HEK293 (cell line): ENCODE measurements at regions not wholly inside any gene's neighbourhood (a gene's known extent, or its start where the extent isn't known, plus 50 kb on each side); places are given as distances from the start of the nearest gene placed in this dataset.

ENCODE experiments used
- CTCF ChIA-PET: fragments of 350-600 bp; formaldehyde crosslinking; extraction: SDS; loops from one replicate; lab custom pipeline; 2021; ENCODE audit warnings: antibody characterized with exemption; lab: Yijun Ruan, JAX
- POLR2A ChIA-PET: fragments of 300-600 bp; formaldehyde crosslinking; extraction: SDS; loops from one replicate; lab custom pipeline; 2020; ENCODE audit warnings: antibody characterized with exemption, inconsistent platforms; lab: Yijun Ruan, JAX
- H3K27ac ChIP-seq: fragments of 200-500 bp; sonication (Bioruptor generic); 2 replicates; pipeline ENCODE4 v1.5.1; 2014; ENCODE audit warnings: low read depth, low read length, control low read depth, inconsistent platforms; ENCODE audit errors: extremely low read depth
- H3K36me3 ChIP-seq, 2 experiments: fragments of 200-500 bp in 1 of 2; sonication (Bioruptor generic) in 1 of 2; 1 replicate in 1 of 2; 2 replicates in 1 of 2; pipeline ENCODE4 v1.5.1; 2014 to 2017; ENCODE audit warnings: inconsistent platforms in 2 of 2, low read length in 2 of 2; ENCODE audit not compliant: control insufficient read depth in 2 of 2, insufficient read depth in 1 of 2
- H3K4me1 ChIP-seq: fragments of 200-500 bp; sonication (Bioruptor generic); 2 replicates; pipeline ENCODE4 v1.5.1; 2014; ENCODE audit warnings: mild to moderate bottlenecking, low read length, inconsistent platforms; ENCODE audit not compliant: control insufficient read depth, insufficient read depth
- H3K4me3 ChIP-seq: 2 replicates; pipeline ENCODE4 v1.5.1; 2011; ENCODE audit warnings: low read depth, mild to moderate bottlenecking, control low read depth, low read length, moderate library complexity
- H3K9me3 ChIP-seq: fragments of 200-500 bp; sonication (Bioruptor generic); 2 replicates; pipeline ENCODE4 v1.5.1; 2014; ENCODE audit warnings: low read depth, low read length, inconsistent platforms; ENCODE audit not compliant: control insufficient read depth, insufficient read depth
- GFI1B ChIP-seq: fragments of 450-650 bp; formaldehyde crosslinking; IDR thresholded peaks from 2 replicates; pipeline ENCODE4 v1.5.1; 2016; ENCODE audit warnings: missing biosample characterization, missing genetic modification characterization
- HOXD13 ChIP-seq: sonication (generic); formaldehyde crosslinking; IDR thresholded peaks from 2 replicates; pipeline ENCODE4 v1.8.0; 2022; ENCODE audit warnings: missing genetic modification reagents, borderline replicate concordance
- MYNN ChIP-seq: fragments of 450-650 bp; formaldehyde crosslinking; IDR thresholded peaks from 2 replicates; pipeline ENCODE4 v1.5.1; 2016; ENCODE audit warnings: missing biosample characterization, missing genetic modification characterization, borderline replicate concordance
- PRDM1 ChIP-seq: fragments of 450-650 bp; formaldehyde crosslinking; IDR thresholded peaks from 2 replicates; pipeline ENCODE4; 2016; ENCODE audit warnings: missing biosample characterization, missing genetic modification characterization
- ZBTB17 ChIP-seq: fragments of 450-650 bp; formaldehyde crosslinking; IDR thresholded peaks from 2 replicates; pipeline ENCODE4 v1.5.1; 2016; ENCODE audit warnings: missing biosample characterization, missing genetic modification characterization
- ZFP41 ChIP-seq: fragments of 450-650 bp; formaldehyde crosslinking; IDR thresholded peaks from 2 replicates; pipeline ENCODE4 v1.5.1; 2016; ENCODE audit warnings: missing biosample characterization, missing genetic modification characterization, borderline replicate concordance
- ZNF146 ChIP-seq: fragments of 450-650 bp; formaldehyde crosslinking; IDR thresholded peaks from 2 replicates; pipeline ENCODE4 v1.5.1; 2016; ENCODE audit warnings: missing biosample characterization, missing genetic modification characterization
- ZNF174 ChIP-seq: fragments of 450-650 bp; formaldehyde crosslinking; IDR thresholded peaks from 2 replicates; pipeline ENCODE4 v1.5.0; 2017; ENCODE audit warnings: missing biosample characterization, mild to moderate bottlenecking, missing genetic modification characterization
- ZNF211 ChIP-seq: fragments of 450-650 bp; formaldehyde crosslinking; IDR thresholded peaks from 2 replicates; pipeline ENCODE4 v1.5.1; 2016; ENCODE audit warnings: low read depth, missing biosample characterization, missing genetic modification characterization
- ZNF341 ChIP-seq: fragments of 450-650 bp; formaldehyde crosslinking; IDR thresholded peaks from 2 replicates; pipeline ENCODE4; 2016; ENCODE audit warnings: low read depth, missing biosample characterization, missing genetic modification characterization
- ZNF354C ChIP-seq: fragments of 450-650 bp; formaldehyde crosslinking; IDR thresholded peaks from 2 replicates; pipeline ENCODE4 v1.5.1; 2016; ENCODE audit warnings: missing biosample characterization, missing genetic modification characterization, low read depth, borderline replicate concordance
- ZNF37A ChIP-seq: fragments of 450-650 bp; IDR thresholded peaks from 2 replicates; pipeline ENCODE4 v1.5.1; 2018; ENCODE audit warnings: missing biosample characterization, missing genetic modification characterization
- ZNF391 ChIP-seq: fragments of 450-650 bp; formaldehyde crosslinking; IDR thresholded peaks from 2 replicates; pipeline ENCODE4 v1.5.1; 2016; ENCODE audit warnings: low read depth, missing biosample characterization, missing genetic modification characterization, borderline replicate concordance
- ZNF404 ChIP-seq: fragments of 450-650 bp; formaldehyde crosslinking; IDR thresholded peaks from 2 replicates; pipeline ENCODE4 v1.5.1; 2017; ENCODE audit warnings: missing biosample characterization, missing genetic modification characterization
- ZNF596 ChIP-seq: fragments of 450-650 bp; IDR thresholded peaks from 2 replicates; pipeline ENCODE4 v1.5.0; 2018; ENCODE audit warnings: missing biosample characterization, mild to moderate bottlenecking, missing genetic modification characterization, moderate library complexity
- ZNF623 ChIP-seq: fragments of 450-650 bp; formaldehyde crosslinking; IDR thresholded peaks from 2 replicates; pipeline ENCODE4 v1.5.1; 2016; ENCODE audit warnings: missing biosample characterization, missing genetic modification characterization
- ZNF670 ChIP-seq: fragments of 450-650 bp; formaldehyde crosslinking; IDR thresholded peaks from 2 replicates; pipeline ENCODE4 v1.5.1; 2016; ENCODE audit warnings: missing biosample characterization, missing genetic modification characterization, low read depth
- ZNF707 ChIP-seq: fragments of 450-650 bp; formaldehyde crosslinking; IDR thresholded peaks from 2 replicates; pipeline ENCODE4 v1.5.1; 2016; ENCODE audit warnings: missing biosample characterization, missing genetic modification characterization
- ZNF76 ChIP-seq: fragments of 450-650 bp; formaldehyde crosslinking; IDR thresholded peaks from 2 replicates; pipeline ENCODE4; 2016; ENCODE audit warnings: low read depth, missing biosample characterization, missing genetic modification characterization, borderline replicate concordance
- ZNF777 ChIP-seq: fragments of 450-650 bp; formaldehyde crosslinking; IDR thresholded peaks from 2 replicates; pipeline ENCODE4 v1.5.1; 2017; ENCODE audit warnings: missing biosample characterization, missing genetic modification characterization, borderline replicate concordance
- TF ChIP-seq, protein P1 (sequence below): fragments of 450-650 bp; formaldehyde crosslinking; IDR thresholded peaks from 2 replicates; pipeline ENCODE4 v1.5.1; 2016; ENCODE audit warnings: missing biosample characterization, missing genetic modification characterization
- TF ChIP-seq, protein P2 (sequence below): fragments of 450-650 bp; formaldehyde crosslinking; IDR thresholded peaks from 2 replicates; pipeline ENCODE4 v1.5.1; 2016; ENCODE audit warnings: missing biosample characterization, missing genetic modification characterization
- TF ChIP-seq, protein P3 (sequence below): fragments of 450-650 bp; formaldehyde crosslinking; IDR thresholded peaks from 2 replicates; pipeline ENCODE4; 2016; ENCODE audit warnings: missing biosample characterization, missing genetic modification characterization
- TF ChIP-seq, protein P4 (sequence below): fragments of 450-650 bp; formaldehyde crosslinking; IDR thresholded peaks from 2 replicates; pipeline ENCODE4 v1.5.1; 2016; ENCODE audit warnings: missing biosample characterization, missing genetic modification characterization, borderline replicate concordance
- TF ChIP-seq, protein P5 (sequence below): fragments of 450-650 bp; formaldehyde crosslinking; IDR thresholded peaks from 2 replicates; pipeline ENCODE4 v1.5.1; 2016; ENCODE audit warnings: missing biosample characterization, missing genetic modification characterization

DNA sequence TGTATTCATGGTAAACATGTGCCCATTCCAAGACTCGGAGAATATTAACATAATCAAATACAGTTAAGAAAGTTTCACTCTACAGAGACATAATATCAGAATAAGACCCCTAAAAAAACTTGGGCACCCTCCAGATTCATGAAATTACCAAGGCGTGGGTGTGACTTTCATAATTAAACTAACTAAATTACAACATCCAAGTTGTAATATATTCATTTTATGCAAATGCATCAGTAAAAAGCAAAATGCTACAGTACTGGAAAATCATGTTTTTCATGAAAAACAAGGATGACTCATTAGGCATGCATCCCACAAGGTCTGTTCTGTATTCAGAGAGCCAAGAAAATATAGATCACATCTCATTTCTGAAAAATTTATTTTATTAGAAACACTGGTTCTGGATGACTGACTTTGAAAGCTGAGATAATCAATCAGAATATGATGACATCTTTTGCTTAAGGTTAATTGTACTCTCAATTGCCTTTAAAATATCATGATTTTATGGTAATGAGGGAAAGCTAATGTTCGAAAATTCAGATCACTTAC, 248.8 kb upstream of the SMIM30 start:
- no peak overlapping the region for H3K4me3 ChIP-seq
- TF ChIP-seq ZNF623: no peak
- TF ChIP-seq, protein P1, sequence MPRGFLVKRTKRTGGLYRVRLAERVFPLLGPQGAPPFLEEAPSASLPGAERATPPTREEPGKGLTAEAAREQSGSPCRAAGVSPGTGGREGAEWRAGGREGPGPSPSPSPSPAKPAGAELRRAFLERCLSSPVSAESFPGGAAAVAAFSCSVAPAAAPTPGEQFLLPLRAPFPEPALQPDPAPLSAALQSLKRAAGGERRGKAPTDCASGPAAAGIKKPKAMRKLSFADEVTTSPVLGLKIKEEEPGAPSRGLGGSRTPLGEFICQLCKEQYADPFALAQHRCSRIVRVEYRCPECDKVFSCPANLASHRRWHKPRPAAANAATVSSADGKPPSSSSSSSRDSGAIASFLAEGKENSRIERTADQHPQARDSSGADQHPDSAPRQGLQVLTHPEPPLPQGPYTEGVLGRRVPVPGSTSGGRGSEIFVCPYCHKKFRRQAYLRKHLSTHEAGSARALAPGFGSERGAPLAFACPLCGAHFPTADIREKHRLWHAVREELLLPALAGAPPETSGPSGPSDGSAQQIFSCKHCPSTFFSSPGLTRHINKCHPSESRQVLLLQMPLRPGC (tag by site-specific recombination): no peak
- no peak for TF ChIP-seq ZNF174 (tag by site-specific recombination)
- no peak for TF ChIP-seq ZNF670 (tag by site-specific recombination)
- TF ChIP-seq ZBTB17: no peak
- TF ChIP-seq, protein P2, sequence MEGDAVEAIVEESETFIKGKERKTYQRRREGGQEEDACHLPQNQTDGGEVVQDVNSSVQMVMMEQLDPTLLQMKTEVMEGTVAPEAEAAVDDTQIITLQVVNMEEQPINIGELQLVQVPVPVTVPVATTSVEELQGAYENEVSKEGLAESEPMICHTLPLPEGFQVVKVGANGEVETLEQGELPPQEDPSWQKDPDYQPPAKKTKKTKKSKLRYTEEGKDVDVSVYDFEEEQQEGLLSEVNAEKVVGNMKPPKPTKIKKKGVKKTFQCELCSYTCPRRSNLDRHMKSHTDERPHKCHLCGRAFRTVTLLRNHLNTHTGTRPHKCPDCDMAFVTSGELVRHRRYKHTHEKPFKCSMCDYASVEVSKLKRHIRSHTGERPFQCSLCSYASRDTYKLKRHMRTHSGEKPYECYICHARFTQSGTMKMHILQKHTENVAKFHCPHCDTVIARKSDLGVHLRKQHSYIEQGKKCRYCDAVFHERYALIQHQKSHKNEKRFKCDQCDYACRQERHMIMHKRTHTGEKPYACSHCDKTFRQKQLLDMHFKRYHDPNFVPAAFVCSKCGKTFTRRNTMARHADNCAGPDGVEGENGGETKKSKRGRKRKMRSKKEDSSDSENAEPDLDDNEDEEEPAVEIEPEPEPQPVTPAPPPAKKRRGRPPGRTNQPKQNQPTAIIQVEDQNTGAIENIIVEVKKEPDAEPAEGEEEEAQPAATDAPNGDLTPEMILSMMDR (tag by site-specific recombination): no peak
- TF ChIP-seq ZNF211 (tag by site-specific recombination): no peak
- no peak for TF ChIP-seq ZNF707
- TF ChIP-seq HOXD13 (CRISPR knock-in tag): no peak
- TF ChIP-seq PRDM1: no peak
- no peak for TF ChIP-seq GFI1B (tag by site-specific recombination)
- TF ChIP-seq ZNF76 (tag by site-specific recombination): no peak
- TF ChIP-seq, all 188 proteins: peak for 0
- Histone ChIP-seq H3K36me3 (no peaks in the 10 kb centered on the region), H3K27ac (no peak overlapping the region), H3K4me1 (no peaks in the 10 kb centered on the region), H3K9me3 (no peaks in the 10 kb centered on the region)
- ChIA-PET POLR2A (no interaction called here), CTCF (interaction anchor here (0.6 kb wide), 1 partner anchor 17 kb away, joined by 3 read pairs; no protein-coding TSS in a partner anchor)

DNA sequence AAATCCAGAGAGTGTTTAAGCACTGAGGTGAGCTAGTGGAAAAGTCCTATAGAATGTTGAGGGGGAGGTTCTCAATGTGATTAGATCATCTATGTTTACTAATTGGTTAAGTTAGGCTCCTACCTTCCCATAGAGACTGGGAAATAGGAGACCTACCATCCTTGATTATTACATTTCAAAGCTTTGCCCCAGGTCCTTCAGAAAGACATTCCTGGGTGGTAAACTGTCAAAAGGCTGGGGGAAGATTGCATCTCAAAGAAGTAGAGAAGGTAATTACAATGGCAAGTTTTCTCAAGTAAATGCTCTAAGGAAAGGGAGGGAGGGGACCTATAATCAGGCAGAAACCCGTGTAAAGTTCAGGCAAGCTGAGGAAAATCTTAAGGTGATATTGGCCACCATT, 247.8 kb upstream of the SMIM30 start:
- POLR2A ChIA-PET: no interaction called here
- Histone ChIP-seq H3K36me3 (no peaks in the 10 kb centered on the region), H3K9me3 (no peaks in the 10 kb centered on the region), H3K4me1 (no peaks in the 10 kb centered on the region), H3K4me3 (no peak overlapping the region), H3K27ac (no peak overlapping the region)
- CTCF ChIA-PET: no interaction called here
- TF ChIP-seq ZNF146: no peak
- TF ChIP-seq, protein P3, sequence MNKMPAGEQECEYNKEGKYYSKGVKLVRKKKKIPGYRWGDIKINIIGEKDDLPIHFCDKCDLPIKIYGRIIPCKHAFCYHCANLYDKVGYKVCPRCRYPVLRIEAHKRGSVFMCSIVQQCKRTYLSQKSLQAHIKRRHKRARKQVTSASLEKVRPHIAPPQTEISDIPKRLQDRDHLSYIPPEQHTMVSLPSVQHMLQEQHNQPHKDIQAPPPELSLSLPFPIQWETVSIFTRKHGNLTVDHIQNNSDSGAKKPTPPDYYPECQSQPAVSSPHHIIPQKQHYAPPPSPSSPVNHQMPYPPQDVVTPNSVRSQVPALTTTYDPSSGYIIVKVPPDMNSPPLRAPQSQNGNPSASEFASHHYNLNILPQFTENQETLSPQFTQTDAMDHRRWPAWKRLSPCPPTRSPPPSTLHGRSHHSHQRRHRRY (tag by site-specific recombination): no peak
- TF ChIP-seq, protein P4, sequence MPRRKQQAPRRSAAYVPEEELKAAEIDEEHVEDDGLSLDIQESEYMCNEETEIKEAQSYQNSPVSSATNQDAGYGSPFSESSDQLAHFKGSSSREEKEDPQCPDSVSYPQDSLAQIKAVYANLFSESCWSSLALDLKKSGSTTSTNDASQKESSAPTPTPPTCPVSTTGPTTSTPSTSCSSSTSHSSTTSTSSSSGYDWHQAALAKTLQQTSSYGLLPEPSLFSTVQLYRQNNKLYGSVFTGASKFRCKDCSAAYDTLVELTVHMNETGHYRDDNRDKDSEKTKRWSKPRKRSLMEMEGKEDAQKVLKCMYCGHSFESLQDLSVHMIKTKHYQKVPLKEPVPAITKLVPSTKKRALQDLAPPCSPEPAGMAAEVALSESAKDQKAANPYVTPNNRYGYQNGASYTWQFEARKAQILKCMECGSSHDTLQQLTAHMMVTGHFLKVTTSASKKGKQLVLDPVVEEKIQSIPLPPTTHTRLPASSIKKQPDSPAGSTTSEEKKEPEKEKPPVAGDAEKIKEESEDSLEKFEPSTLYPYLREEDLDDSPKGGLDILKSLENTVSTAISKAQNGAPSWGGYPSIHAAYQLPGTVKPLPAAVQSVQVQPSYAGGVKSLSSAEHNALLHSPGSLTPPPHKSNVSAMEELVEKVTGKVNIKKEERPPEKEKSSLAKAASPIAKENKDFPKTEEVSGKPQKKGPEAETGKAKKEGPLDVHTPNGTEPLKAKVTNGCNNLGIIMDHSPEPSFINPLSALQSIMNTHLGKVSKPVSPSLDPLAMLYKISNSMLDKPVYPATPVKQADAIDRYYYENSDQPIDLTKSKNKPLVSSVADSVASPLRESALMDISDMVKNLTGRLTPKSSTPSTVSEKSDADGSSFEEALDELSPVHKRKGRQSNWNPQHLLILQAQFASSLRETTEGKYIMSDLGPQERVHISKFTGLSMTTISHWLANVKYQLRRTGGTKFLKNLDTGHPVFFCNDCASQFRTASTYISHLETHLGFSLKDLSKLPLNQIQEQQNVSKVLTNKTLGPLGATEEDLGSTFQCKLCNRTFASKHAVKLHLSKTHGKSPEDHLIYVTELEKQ (tag by site-specific recombination): no peak
- TF ChIP-seq ZNF777 (tag by site-specific recombination): no peak
- TF ChIP-seq, protein P5, sequence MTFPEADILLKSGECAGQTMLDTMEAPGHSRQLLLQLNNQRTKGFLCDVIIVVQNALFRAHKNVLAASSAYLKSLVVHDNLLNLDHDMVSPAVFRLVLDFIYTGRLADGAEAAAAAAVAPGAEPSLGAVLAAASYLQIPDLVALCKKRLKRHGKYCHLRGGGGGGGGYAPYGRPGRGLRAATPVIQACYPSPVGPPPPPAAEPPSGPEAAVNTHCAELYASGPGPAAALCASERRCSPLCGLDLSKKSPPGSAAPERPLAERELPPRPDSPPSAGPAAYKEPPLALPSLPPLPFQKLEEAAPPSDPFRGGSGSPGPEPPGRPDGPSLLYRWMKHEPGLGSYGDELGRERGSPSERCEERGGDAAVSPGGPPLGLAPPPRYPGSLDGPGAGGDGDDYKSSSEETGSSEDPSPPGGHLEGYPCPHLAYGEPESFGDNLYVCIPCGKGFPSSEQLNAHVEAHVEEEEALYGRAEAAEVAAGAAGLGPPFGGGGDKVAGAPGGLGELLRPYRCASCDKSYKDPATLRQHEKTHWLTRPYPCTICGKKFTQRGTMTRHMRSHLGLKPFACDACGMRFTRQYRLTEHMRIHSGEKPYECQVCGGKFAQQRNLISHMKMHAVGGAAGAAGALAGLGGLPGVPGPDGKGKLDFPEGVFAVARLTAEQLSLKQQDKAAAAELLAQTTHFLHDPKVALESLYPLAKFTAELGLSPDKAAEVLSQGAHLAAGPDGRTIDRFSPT: no peak
- no peak for TF ChIP-seq MYNN
- TF ChIP-seq ZNF404 (tag by site-specific recombination): no peak
- no peak for TF ChIP-seq ZNF391
- no peak for TF ChIP-seq ZNF37A (tag by site-specific recombination)
- TF ChIP-seq ZNF341 (tag by site-specific recombination): no peak
- no peak for TF ChIP-seq ZNF354C
- TF ChIP-seq ZFP41 (tag by site-specific recombination): no peak
- TF ChIP-seq ZNF76 (tag by site-specific recombination): no peak
- no peak for TF ChIP-seq ZNF596 (tag by site-specific recombination)
